ENCODE measurements at regions not wholly inside any gene's neighbourhood (a gene's known extent, or its start where the extent isn't known, plus 50 kb on each side); places are given as distances from the start of the nearest gene placed in this dataset.

DNA sequence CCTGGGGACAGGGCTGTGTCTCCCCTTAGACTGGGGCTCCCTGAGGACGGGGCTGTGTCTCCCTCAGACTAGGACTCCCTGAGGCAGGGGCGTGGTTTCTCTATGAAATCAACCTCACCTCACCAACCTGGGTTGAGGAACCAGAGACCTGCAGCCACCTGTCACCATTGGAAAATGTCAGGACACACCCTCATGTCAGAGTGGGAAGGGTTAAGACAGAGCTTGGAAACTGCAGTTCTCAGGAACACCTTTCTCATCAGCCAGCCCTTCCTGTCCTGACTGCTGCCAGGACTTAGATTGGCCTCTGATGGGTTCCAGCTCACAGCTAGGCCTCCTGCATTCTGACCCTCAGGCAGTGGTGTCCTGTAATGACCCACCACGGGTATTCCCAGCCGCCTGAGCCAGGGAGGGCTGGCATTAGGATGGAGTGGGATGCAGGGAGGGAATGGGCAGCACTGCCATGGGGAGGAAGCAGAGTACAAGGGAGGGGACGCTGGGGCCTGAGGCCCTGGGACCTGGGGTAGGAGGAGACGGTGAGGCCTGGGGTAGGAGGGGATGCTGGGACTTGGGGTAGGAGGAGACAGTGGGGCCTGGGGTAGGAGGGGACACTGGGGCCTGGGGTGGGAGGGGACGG lies 76.3 kb downstream of the MRPL14 start:
- TF ChIP-seq, protein P1, sequence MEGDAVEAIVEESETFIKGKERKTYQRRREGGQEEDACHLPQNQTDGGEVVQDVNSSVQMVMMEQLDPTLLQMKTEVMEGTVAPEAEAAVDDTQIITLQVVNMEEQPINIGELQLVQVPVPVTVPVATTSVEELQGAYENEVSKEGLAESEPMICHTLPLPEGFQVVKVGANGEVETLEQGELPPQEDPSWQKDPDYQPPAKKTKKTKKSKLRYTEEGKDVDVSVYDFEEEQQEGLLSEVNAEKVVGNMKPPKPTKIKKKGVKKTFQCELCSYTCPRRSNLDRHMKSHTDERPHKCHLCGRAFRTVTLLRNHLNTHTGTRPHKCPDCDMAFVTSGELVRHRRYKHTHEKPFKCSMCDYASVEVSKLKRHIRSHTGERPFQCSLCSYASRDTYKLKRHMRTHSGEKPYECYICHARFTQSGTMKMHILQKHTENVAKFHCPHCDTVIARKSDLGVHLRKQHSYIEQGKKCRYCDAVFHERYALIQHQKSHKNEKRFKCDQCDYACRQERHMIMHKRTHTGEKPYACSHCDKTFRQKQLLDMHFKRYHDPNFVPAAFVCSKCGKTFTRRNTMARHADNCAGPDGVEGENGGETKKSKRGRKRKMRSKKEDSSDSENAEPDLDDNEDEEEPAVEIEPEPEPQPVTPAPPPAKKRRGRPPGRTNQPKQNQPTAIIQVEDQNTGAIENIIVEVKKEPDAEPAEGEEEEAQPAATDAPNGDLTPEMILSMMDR (IDR thresholded peaks at IDR 0.05) = no peak
- TF ChIP-seq POLR2A (IDR thresholded peaks at IDR 0.05) = no peak
